Endodermal cell (in vitro differentiated cells): ENCODE measurements at regions not wholly inside any gene's neighbourhood (a gene's known extent, or its start where the extent isn't known, plus 50 kb on each side); places are given as distances from the start of the nearest gene placed in this dataset.

ENCODE experiments used
- DNase-seq: peaks from one replicate; pipeline ENCODE4 v3.0.0-alpha.2; 2017
- H3K27ac ChIP-seq: 2 replicates; pipeline ENCODE4 v1.5.1; 2013; ENCODE audit warnings: mild to moderate bottlenecking, low read depth, low read length, moderate library complexity
- H3K27me3 ChIP-seq: 2 replicates; pipeline ENCODE4 v1.6.1; 2013; ENCODE audit warnings: mild to moderate bottlenecking, low read length, moderate library complexity; ENCODE audit not compliant: insufficient read depth, control insufficient read depth, poor library complexity, severe bottlenecking
- H3K36me3 ChIP-seq: 2 replicates; pipeline ENCODE4 v1.7.0; 2013; ENCODE audit warnings: mild to moderate bottlenecking, low read length, moderate library complexity; ENCODE audit not compliant: control insufficient read depth, insufficient read depth
- H3K4me1 ChIP-seq: one replicate; pipeline ENCODE4 v1.7.0; 2013; ENCODE audit warnings: low read length; ENCODE audit not compliant: control insufficient read depth, insufficient read depth
- H3K4me3 ChIP-seq: 2 replicates; pipeline ENCODE4 v1.5.1; 2013; ENCODE audit warnings: mild to moderate bottlenecking, low read length, moderate library complexity
- H3K9ac ChIP-seq: 2 replicates; pipeline ENCODE4 v1.6.1; 2013; ENCODE audit warnings: mild to moderate bottlenecking, low read length, moderate library complexity; ENCODE audit not compliant: poor library complexity, severe bottlenecking; ENCODE audit errors: extremely low read depth
- H3K9me3 ChIP-seq: 2 replicates; pipeline ENCODE4 v1.6.1; 2013; ENCODE audit warnings: mild to moderate bottlenecking, low read length, moderate library complexity; ENCODE audit not compliant: control insufficient read depth
- H3K27ac Mint-ChIP-seq: 2 replicates; pipeline ENCODE4 v1.8.0; 2020; ENCODE audit warnings: mixed read lengths
- H3K27me3 Mint-ChIP-seq: 2 replicates; pipeline ENCODE4 v1.8.0; 2021; ENCODE audit warnings: mild to moderate bottlenecking, mixed read lengths; ENCODE audit not compliant: insufficient read depth
- H3K36me3 Mint-ChIP-seq: 2 replicates; pipeline ENCODE4 v1.8.0; 2020; ENCODE audit warnings: low read depth, mixed read lengths
- H3K4me1 Mint-ChIP-seq: 2 replicates; pipeline ENCODE4 v1.8.0; 2020; ENCODE audit warnings: mixed read lengths
- H3K4me3 Mint-ChIP-seq: 2 replicates; pipeline ENCODE4 v1.8.0; 2020; ENCODE audit warnings: mild to moderate bottlenecking, moderate library complexity, mixed read lengths
- H3K9me3 Mint-ChIP-seq: 2 replicates; pipeline ENCODE4 v1.8.0; 2020; ENCODE audit warnings: mild to moderate bottlenecking, mixed read lengths
- CTCF ChIP-seq: fragments of 200-600 bp; sonication (generic); conservative IDR thresholded peaks from 2 replicates; pipeline ENCODE4 v1.5.0; 2021; ENCODE audit warnings: antibody characterized with exemption, mild to moderate bottlenecking
- WGBS, 2 experiments: methylation state at CpG; one replicate each; pipeline versions ENCODE4 v1.1.5 to v1.1.7; 2013; ENCODE audit warnings: missing lambda C conversion rate in 2 of 2, mixed read lengths in 1 of 2; ENCODE audit not compliant: insufficient coverage in 1 of 2, insufficient read length in 1 of 2; 5-methylcytosine and 5-hydroxymethylcytosine counted together

- H3K9me3 ChIP-seq: no peaks in the 10 kb centered on the region
- Mint-ChIP-seq H3K27me3 (peaks cover 9% of the 10 kb centered on the region), H3K4me1 (peaks cover 52% of the 10 kb centered on the region), H3K27ac (no peak overlapping the region), H3K4me3 (no peak overlapping the region), H3K36me3 (no peaks in the 10 kb centered on the region), H3K9me3 (no peaks in the 10 kb centered on the region)
- peaks cover 27% of the 10 kb centered on the region for H3K4me1 ChIP-seq
- DNase-seq: no peak
- 85% methylated on average over 2 of the region's 3 CpGs; no CpG with 5 or more reads in 1 of the 2 experiments for WGBS, 2 experiments
- no peak overlapping the region for H3K4me3 ChIP-seq
- no peaks in the 10 kb centered on the region for H3K36me3 ChIP-seq
- no peak for TF ChIP-seq CTCF
- no peak overlapping the region for H3K27ac ChIP-seq
- no peak overlapping the region for H3K9ac ChIP-seq
- H3K27me3 ChIP-seq: no peaks in the 10 kb centered on the region
Observed at GRCh38 chr20:10770753-10771152, 97.0 kb upstream of the JAG1 start.

GRCh38 chr20:10771435-10772140, 97.8 kb upstream of the JAG1 start:
- Mint-ChIP-seq H3K27me3 (peaks cover 8% of the 10 kb centered on the region), H3K36me3 (no peaks in the 10 kb centered on the region), H3K4me3 (no peak overlapping the region), H3K4me1 (peaks cover 52% of the 10 kb centered on the region), H3K9me3 (no peaks in the 10 kb centered on the region), H3K27ac (peak overlapping the region; percentile 22)
- H3K36me3 ChIP-seq: no peaks in the 10 kb centered on the region
- no peak overlapping the region for H3K27ac ChIP-seq
- no peak for DNase-seq
- H3K4me1 ChIP-seq: peaks cover 27% of the 10 kb centered on the region
- no peaks in the 10 kb centered on the region for H3K27me3 ChIP-seq
- no peak overlapping the region for H3K4me3 ChIP-seq
- WGBS, 2 experiments: 44% methylated on average over 1 of the region's 1 CpG; no CpG with 5 or more reads in 1 of the 2 experiments
- no peak overlapping the region for H3K9ac ChIP-seq
- no peak for TF ChIP-seq CTCF
- H3K9me3 ChIP-seq: no peaks in the 10 kb centered on the region

- no peak overlapping the region for H3K27ac ChIP-seq
- H3K9ac ChIP-seq: no peak overlapping the region
- no peaks in the 10 kb centered on the region for H3K36me3 ChIP-seq
- Mint-ChIP-seq H3K4me1 (peaks cover 45% of the 10 kb centered on the region), H3K9me3 (no peaks in the 10 kb centered on the region), H3K36me3 (no peaks in the 10 kb centered on the region), H3K4me3 (no peak overlapping the region), H3K27ac (no peak overlapping the region), H3K27me3 (peaks cover 9% of the 10 kb centered on the region)
- no peaks in the 10 kb centered on the region for H3K27me3 ChIP-seq
- no peaks in the 10 kb centered on the region for H3K9me3 ChIP-seq
- no peak for DNase-seq
- 36 to 50% methylated on average over 1 of the region's 1 CpG for WGBS, 2 experiments
- peaks cover 14% of the 10 kb centered on the region for H3K4me1 ChIP-seq
- no peak overlapping the region for H3K4me3 ChIP-seq
- TF ChIP-seq CTCF: no peak
Observed at GRCh38 chr20:10774357-10774943, 100.7 kb upstream of the JAG1 start.
